ENCODE measurements at regions not wholly inside any gene's neighbourhood (a gene's known extent, or its start where the extent isn't known, plus 50 kb on each side); places are given as distances from the start of the nearest gene placed in this dataset.
"Not testable (repeated sequence)": the region's sequence is repeated elsewhere in the genome, so short reads cannot be mapped to it uniquely, and the experiment has no call there.

DNA sequence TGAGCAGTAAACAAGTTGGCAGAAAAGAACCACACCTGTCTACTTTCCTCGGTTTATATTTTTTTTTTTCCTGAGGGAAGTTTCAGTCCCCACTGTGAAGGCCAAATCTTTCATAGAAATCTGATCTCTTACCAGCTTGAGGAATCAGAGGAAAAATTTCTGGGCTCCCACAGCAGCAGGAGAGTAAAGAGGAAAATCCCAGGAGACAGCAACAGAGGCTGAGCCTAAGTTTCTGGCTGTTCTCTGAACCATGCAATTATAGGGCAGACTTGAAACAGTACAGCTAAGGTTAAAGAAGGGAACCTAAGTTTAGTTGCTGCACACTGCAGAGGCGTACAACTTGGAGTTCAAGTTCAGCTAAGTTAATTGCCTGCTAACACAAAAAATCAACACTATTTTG is 1090.9 kb upstream of the INTU start:
- DNase-seq (ENCODE audit: low spot score): no peak
- no peak for ATAC-seq
- intact Hi-C loops (cut with DNase I): no loop called here

DNA sequence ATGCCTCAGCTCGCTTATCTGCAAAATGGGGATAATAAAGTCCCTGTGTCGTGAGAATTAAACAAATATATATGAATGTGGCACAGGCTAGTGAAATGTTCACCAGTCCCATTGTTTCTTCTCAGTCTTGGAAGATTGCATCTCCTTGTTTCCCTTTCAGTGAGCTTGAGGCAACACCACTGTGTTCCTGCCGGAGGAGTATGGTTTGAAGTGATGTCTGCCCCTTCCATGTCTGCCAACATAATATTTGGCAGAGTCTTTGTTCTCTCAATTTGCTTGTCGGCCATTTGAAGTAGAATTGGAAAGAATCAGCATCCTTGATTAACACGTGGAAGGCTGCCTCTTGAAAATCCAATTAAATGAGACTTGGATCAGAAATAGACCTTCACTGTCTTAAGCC is 1088.5 kb upstream of the INTU start:
- no peak for DNase-seq (ENCODE audit: low spot score)
- ATAC-seq: no peak
- intact Hi-C loops (cut with DNase I): no loop called here

DNA sequence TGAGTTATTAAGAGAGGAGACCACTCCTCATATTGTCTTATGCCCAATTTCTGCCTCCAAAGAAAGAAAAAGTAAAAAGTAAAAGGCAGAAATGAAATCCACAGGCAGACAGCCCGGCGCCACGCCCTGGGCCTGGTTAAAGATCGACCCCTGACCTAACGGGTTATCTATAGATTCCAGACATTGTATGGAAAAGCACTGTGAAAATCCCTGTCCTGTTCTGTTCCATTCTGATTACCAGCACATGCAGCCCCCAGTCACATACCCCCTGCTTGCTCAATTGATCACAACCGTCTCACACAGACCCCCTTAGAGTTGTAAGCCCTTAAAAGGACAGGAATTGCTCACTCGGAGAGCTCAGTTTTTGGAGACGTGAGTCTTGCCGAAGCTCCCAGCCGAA is 1086.6 kb upstream of the INTU start:
- ATAC-seq; intact Hi-C loops (cut with DNase I); DNase-seq (ENCODE audit: low spot score): not testable (repeated sequence)

DNA sequence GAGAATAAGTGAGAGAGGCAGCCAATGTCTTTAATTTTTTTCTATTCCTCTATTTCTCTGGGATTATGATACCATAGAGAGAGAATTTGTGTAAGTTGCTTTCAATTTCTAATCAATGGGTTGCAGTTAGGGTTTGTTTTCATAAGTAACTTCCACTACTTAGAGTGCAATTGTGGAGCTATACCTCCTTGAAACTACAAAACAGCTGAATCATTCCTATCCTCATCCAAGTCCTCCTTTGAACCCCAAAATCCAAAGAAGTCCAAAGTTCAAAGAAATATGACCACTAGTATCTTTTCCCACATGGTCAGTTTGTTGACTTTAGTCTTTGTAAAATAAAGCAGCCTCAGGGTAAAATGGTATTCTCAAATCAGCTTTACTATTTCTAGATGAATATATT is 1085.4 kb upstream of the INTU start:
- DNase-seq (ENCODE audit: low spot score) (no peak), ATAC-seq (no peak)
- intact Hi-C loops (cut with DNase I): no loop called here

DNA sequence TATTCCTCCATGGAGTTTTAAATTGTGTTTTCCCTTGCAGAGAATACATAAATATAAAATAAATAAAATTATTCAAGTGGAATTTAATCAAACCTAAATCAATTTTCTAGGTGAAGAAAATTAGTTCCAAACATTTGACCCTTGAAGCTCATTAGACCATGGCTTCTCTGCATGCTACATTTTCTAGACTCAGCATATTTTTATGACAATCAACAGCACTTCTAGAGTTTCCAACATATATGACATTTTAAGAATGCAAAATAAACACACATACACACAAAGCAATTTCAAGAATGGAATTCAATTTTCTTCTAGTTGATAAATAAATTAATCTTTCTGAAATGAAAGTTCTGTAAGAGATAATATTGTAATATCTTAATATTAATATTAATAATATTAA is 1083.9 kb upstream of the INTU start:
- ATAC-seq: no peak
- no peak for DNase-seq (ENCODE audit: low spot score)
- intact Hi-C loops (cut with DNase I): no loop called here

DNA sequence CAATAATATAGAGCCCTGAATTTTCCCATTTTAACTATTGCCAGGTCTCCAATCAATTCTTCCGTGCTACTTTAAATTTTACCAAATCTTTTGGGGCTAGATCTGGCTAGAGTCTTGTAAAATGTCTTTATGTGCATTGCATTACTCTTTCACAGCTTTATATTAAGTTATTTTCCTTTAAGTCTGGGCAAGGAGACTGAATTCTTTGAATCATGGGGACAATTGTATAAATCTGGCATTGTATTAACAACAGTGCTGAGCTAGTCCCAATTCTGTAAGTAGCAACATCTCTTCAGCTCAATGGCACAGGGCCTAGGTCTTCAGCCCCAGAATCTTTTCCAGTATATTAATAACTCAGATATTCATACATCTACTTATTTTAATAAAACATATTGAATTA is 1080.4 kb upstream of the INTU start:
- intact Hi-C loops (cut with DNase I): no loop called here
- ATAC-seq (no peak), DNase-seq (ENCODE audit: low spot score) (no peak)

DNA sequence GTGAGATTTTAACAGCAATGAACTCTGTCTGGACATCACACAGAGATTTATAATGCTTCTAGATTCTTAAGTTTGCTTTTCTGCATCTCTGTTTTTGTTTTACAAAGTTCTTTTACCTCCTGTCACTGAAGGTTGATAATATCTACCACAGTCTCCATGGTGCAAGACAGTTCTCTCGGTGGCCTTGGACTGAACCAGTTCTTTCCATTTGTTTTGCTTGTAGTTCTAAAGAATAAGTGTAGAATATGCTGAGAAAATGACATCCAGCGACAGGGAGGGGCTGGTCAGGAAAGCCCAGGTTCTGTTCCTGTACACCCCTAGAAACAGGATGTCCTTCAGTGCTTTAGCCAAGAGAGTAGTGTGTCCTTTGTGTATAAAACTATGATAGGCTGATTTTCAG is 1079.5 kb upstream of the INTU start:
- intact Hi-C loops (cut with DNase I): no loop called here
- no peak for DNase-seq (ENCODE audit: low spot score)
- ATAC-seq: no peak

DNA sequence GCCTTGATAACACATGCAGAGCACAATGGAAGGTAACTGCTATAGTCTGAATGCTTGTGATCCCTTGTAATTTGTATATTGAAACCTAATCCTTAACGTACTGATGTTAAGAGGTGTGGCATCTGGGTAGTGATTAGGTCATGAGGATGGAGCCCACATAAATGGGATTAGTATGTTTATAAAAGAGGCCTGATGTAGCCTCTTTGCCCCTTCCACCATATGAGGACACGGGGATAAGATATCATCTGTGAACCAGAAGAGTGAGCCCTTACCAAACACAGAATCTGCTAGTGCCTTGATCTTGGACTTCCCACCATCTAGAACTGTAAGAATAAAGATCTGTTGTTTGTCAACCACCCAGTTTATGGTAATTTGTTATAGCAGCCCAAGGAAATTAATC is 1074.2 kb upstream of the INTU start:
- DNase-seq (ENCODE audit: low spot score): no peak
- intact Hi-C loops (cut with DNase I): no loop called here
- ATAC-seq: no peak

DNA sequence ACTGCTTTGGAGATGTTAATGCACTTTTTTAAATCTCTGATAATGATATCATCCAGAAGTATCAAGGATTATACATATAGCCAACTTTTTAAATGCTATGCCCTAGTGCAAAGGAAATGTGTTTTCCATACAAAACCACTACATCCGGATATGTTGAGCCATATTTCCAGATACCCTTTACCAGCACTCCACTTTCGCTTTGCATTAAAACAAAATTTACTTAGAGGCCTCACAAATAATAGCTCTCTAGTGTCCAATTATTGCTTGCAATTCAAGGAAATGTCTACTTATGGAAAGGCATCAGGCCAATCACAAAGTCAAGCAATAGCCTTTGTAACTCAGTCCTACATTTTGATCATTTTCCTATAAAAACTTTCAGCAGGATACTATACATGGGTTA is 1072.8 kb upstream of the INTU start:
- intact Hi-C loops (cut with DNase I): no loop called here
- ATAC-seq: no peak
- DNase-seq (ENCODE audit: low spot score): no peak

DNA sequence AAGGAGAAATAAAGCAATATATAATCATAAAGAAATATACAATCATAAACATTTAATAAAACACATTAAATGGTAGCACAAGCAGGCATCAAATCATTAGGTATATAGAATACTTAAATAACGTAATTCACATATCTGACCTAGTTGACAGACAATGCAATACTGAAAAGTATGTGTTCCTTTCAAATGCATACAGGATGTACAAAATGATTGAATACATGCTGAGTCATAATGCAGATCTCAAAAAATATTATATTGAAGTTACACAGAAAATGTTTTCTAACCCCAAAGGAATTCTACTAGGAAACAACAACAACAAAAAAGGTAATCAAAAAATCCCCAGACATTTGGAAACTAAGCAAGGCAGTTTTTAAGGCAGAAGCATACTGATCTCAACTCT is 1072.0 kb upstream of the INTU start:
- ATAC-seq: no peak
- intact Hi-C loops (cut with DNase I): no loop called here
- DNase-seq (ENCODE audit: low spot score): no peak

DNA sequence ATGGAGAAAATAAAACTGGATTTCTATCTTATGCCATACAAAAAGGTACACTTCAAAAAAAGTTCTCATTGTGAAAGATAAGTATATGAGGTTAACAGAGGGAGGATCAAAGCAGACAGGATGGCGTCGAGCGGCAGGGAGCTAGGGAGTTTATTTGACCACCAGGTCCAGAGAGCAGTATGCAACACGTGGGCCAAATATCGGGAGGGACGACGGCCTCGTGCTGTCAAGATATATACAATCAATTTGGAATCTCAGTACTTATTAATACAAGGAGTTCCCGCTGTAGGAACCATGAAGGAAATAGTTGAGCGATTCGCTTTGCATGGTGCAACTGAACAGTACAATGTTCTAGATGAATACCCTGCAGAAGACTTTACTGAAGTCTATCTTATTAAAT is 1069.4 kb upstream of the INTU start:
- DNase-seq (ENCODE audit: low spot score) (no peak), ATAC-seq (no peak)
- intact Hi-C loops (cut with DNase I): no loop called here

DNA sequence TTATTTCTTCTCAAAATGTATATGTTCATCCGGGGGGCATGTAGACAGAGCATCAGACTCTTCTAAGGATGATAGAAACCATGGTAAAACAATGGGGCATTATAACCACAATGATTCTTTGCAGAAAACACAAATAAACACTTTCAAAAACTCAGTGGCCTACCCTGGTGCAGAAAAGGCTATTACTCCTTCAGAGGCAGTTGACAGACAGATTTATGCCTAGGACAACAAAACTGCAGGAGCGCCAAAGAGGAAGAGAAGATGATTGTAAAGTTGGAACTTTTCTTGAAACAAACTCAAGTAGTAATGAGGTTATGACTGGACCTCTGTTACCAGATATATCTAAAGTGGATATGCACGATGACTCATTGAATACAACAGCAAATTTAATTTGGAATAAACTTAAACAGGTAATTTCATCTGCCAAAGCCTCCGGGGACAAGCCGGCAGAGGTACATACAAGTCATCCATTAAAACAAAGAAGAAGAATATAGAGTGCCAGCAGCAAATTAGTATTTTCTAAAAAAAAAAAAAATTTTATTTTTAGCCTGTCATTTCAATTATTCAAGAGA is 1068.4 kb upstream of the INTU start:
- intact Hi-C loops (cut with DNase I): no loop called here
- ATAC-seq: no peak
- DNase-seq (ENCODE audit: low spot score): no peak

DNA sequence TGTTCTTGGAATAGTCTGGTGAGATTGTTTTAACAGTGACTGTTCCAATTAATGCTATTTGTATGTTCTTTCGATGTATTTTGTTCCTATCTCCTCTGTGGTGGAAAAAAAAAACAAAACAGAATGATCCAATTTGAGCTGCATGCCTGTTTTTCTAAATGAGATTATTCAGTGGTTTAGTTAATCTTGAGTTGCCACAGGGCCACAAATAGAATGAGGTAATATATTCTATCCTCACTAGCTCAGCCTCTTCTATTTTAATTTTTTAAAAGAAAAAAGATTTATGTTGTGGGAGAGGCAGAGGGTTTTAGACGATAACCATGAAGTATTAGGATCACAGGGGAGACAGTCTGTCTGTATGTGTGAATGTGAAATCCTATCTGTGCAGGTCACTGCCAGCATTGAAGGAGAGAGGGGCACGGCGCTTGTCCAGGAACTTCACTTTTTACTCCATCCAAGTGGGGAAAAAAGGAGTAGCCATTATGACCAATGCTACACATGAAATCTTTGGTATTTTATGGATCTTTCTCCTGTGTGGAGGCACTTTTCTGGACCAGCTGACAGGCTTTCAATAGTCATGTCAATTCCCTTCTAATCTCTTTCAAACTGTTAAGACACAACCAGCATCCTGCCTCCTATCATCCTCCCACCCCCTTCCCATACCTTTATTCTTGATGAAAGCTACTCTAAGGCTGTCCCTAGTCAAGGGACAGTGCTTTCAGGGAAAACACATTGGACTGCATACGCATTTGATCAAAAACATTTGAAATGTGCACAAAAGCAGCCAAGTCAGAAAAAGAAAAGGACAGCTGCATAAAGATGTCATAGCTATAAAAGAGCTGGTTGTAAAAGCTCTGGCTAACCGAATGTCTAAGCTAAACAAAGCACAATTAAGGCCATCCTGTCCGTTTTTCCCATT is 1063.8 kb upstream of the INTU start:
- intact Hi-C loops (cut with DNase I): no loop called here
- ATAC-seq (no peak), DNase-seq (ENCODE audit: low spot score) (no peak)

DNA sequence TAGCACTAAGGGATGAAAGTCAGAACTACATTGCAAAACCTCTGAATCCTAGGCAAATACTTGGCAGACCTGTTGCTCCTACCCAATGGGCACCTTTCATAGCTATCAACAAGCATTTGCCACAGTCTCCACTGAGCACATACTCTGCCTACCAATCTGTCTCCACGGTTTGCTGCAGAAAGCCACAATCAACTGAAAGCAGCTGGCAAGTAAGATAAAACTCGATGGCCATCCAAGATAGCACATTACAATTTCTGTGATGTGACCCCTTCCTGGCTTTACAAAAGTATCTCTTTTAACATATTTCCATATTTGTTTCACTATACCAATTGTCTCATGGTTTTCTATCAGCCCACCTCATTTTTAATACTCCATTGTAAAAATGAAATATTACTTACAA is 1060.5 kb upstream of the INTU start:
- ATAC-seq (no peak), DNase-seq (ENCODE audit: low spot score) (no peak)
- intact Hi-C loops (cut with DNase I): no loop called here

DNA sequence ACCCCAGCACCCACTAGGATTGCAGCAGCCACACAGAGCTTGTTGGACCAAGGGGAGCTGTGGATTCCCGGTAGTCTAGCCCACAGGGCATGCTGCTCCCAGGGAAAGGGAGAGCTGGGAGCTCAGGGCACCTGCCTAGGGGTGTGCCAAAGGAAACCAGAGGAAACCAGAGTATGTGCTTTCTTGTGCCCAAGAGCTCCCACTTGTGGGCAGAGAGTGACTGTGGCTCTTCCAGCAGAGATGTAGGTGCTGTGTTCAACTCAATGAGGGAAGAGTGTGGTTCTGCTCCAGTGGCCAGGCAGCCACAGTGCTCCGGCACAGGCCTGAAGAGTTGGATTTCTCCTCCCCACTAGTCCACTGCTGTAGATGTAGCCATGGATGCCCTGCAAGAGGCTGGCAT is 1050.0 kb upstream of the INTU start:
- intact Hi-C loops (cut with DNase I): no loop called here
- ATAC-seq (no peak), DNase-seq (ENCODE audit: low spot score) (no peak)

DNA sequence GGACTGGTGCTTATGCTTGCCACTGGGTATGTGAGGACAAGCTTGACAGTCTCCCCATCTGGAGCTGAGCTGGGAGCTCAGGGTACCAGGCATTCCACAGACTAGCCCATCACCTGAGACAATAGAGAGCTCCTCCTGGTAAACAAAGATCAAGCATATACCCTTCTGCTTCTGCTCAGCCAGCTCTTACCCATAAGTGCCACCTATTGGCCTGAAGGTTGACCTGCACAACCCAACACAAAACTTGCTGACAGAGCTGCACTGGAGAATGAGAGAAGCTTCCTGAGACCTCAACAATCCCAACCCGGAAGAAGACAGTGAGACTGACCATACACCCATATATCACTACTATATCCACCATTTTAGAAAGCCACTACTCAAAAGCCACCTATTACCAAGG is 1049.2 kb upstream of the INTU start:
- ATAC-seq: no peak

DNA sequence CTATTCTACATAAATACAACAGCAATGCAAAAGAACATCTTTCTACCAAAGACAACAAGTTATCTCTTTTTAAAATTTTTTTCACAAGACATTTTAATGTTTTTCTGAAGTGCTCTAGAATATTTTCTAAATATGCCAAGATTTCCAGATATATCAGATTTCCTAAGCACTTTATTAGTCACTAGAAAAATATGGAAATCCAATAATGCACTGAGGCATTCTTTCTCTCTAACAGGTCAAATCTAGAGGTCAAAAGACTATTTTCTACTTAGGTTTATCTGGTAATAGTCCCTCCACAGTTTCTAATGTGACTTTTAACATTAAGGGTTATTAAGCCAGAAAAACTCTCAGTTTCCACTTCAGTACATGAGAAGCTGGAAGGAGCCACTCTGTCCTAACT is 1041.2 kb upstream of the INTU start:
- intact Hi-C loops (cut with DNase I): no loop called here
- no peak for ATAC-seq

More for the DNA sequence above, 1049.2 kb upstream of the INTU start:
- intact Hi-C loops (cut with DNase I): no loop called here
- DNase-seq (ENCODE audit: low spot score): no peak

DNA sequence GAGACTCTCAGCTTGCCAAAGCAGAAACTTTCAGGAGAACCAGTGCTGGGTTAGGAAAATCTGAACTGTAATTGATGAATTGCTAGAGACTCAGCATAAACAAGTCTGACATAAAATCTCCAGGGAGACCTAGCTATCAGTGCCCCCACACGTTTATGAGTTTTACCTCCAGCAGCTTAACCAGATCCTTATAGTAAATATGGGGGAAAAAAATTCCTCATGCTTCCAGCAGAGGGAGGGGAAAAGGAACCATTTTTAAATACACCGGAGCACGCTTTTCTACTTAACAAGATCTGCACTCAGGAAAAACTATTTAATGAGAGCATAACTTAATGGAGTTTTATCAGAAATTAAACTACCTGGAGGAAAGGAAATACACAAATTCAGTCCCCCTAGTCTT is 1040.7 kb upstream of the INTU start:
- DNase-seq (ENCODE audit: low spot score) (no peak), ATAC-seq (no peak)
- intact Hi-C loops (cut with DNase I): no loop called here

More for the DNA sequence above, 1041.2 kb upstream of the INTU start:
- DNase-seq (ENCODE audit: low spot score): no peak

DNA sequence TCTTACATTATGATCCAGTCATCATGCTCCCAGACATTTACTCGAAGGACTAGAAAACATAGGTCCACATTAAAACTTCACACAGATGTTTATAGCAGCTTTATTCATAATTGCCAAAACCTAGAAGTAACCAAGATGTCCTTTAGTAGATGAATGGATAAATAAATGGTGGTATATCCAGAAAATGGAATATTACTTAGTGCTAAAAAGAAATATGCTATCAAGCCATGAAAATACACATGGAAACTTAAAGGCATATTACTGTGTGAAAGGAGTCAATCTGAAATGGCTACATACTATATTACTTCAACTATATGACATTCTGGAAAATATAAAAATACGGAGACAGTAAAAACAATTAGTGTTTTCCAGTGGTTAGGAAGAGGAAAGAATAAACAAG is 1039.1 kb upstream of the INTU start:
- DNase-seq (ENCODE audit: low spot score): no peak
- intact Hi-C loops (cut with DNase I): no loop called here
- ATAC-seq: no peak

DNA sequence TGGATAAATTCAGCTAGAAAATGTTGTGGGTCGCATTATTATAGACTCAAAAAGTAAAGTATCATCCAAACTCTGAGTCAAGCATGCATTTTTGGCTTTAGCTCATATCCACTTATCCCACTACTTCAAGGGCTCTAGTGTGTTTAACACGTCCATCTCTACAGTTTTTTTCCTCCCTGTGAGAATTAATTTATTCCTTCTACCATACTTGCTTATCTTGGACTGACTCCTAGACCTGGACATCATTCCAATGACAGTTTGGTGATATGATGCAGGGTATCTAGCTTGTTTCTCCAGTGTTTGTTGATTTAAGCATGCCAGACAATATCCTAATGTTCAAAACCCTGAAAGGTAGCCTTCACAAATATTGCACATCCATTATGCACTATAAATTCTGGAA is 1037.1 kb upstream of the INTU start:
- DNase-seq (ENCODE audit: low spot score): no peak
- ATAC-seq: no peak

DNA sequence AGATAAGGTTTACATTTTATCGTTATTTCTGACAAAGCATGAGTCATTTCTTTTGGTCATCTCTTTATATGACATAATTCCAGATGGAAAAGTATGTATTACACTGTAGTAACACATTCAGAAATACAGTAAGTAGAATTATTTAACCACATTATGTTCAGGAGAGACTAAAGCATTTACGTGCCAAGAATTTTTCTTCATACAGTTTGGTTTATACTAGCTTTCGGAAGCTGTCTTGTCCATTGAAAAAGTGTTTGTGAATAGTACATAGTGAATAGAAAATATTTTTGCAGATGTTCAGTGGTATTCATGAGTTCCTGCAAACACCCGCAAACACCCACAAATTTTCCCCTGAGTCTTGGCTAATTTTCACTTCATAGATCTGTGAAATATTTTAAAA is 1033.0 kb upstream of the INTU start:
- no peak for ATAC-seq
- intact Hi-C loops (cut with DNase I): no loop called here
- no peak for DNase-seq (ENCODE audit: low spot score)

More for the DNA sequence above, 1037.1 kb upstream of the INTU start:
- intact Hi-C loops (cut with DNase I): no loop called here

Measured in sciatic nerve (tissue), 2 donors.